HG03469 (cell line): ENCODE measurements at regions not wholly inside any gene's neighbourhood (a gene's known extent, or its start where the extent isn't known, plus 50 kb on each side); places are given as distances from the start of the nearest gene placed in this dataset.

Experiments used
- ATAC-seq: cut with Tn5 transposase; IDR thresholded peaks from one replicate; pipeline ENCODE4 v1.9.1; 2021; ENCODE audit warnings: mild to moderate bottlenecking, moderate library complexity, moderate number of reproducible peaks; ENCODE audit not compliant: unreplicated experiment

GRCh38 chr13:106701771-106702341 is 133.9 kb upstream of the ARGLU1 start:
- ATAC-seq = no peak

- no peak for ATAC-seq
These were observed 132.5 kb upstream of the ARGLU1 start for GRCh38 chr13:106700439-106700838.

- ATAC-seq = no peak
These were observed 132.1 kb upstream of the ARGLU1 start for GRCh38 chr13:106700007-106700406.

DNA sequence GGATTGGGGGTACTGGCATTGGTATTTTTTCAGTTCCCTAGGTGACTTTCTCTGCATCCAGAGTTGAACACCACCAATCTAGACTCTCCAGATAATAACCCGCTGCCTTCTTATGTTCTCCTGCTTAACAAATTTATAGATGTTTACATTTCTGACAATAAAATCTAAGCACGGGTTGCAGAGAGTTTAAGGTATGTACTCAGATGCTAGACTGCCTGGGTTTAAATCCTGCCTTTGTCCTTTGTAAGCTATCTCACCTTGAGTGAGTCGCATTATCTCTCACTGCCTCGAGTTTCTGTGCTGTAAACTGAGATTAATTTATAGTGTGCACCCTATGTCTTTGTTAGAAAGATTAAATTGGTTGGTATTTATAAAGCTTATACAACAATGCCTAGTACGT is 131.4 kb upstream of the ARGLU1 start:
- ATAC-seq = no peak

DNA sequence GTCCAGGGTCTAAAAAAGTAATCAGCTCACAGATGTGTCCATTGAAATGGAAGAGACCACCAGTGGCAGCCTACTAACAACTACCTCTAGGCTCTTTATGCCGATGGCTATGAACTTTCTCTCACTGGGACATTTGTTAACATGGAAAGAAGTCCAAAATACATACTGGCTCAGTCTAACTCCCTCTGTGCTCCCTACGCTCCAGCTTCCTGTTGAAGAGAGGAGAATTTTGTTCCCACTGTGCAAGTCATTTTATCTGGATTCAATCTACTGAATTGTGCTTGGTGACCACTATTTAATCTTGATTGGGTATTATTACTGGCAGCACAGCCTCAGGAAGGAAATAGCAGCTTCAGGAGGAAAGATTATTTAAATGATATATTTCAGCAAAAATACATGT is 128.8 kb upstream of the ARGLU1 start:
- no peak for ATAC-seq

- ATAC-seq = no peak
These were observed 128.2 kb upstream of the ARGLU1 start for GRCh38 chr13:106696140-106696539.

DNA sequence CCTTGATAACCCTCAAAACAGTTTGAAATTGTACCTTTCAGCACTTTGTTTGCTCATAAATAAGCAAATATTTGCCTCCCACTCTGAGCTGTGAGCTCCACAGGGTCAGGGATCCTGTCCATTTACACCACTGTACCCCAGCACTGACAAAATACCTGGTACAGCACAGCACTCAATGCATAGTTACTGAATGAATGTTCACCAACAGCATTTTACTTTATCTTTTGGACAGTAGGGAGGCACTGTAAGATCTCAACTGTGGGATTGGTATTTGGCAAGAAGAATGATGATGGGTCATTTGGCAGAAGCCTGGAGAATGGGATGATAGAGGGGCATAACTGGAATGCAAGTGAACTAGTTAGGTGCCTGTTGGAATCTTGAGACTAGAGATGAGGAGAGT is 127.2 kb upstream of the ARGLU1 start:
- ATAC-seq = no peak

- ATAC-seq = no peak
These were observed 123.9 kb upstream of the ARGLU1 start for GRCh38 chr13:106691861-106692260.

DNA sequence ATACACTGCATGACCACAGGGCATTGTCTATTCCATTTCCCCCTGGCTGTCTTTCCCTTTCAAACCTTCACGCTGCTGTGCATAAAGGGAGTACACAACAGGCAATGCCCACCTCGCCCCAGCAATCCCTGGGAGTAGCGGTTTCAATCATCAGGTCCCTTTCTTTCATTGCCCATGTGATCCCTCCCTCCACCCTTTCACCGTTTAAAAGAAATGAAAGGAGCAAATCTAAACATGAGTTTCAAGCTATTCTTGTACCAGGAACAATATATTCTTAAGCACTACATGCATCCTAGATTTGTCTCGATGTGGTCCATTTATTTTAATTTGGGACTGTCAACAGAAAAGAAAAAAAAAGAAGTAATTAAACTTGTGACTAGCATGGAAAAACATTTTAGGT is 123.4 kb upstream of the ARGLU1 start:
- no peak for ATAC-seq

GRCh38 chr13:106690779-106691178 is 122.8 kb upstream of the ARGLU1 start:
- no peak for ATAC-seq

DNA sequence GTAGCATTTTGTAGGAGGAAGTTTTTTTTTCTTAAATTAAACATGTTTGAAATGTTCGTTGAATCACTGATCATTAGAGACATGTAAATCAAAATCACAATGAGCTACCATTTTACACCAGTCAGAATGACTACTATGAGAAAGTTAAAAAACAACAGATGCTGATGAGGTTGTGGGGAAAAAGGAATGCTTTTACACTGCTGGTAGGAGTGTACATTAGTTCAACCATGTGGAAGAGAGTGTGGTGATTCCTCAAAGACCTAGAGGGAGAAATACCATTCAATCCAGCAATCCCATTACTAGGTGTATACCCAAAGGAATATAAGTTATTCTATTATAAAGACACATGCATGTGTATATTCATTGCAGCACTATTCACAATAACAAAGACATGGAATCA is 122.0 kb upstream of the ARGLU1 start:
- ATAC-seq = no peak

GRCh38 chr13:106688940-106689339 is 121.0 kb upstream of the ARGLU1 start:
- ATAC-seq = no peak

DNA sequence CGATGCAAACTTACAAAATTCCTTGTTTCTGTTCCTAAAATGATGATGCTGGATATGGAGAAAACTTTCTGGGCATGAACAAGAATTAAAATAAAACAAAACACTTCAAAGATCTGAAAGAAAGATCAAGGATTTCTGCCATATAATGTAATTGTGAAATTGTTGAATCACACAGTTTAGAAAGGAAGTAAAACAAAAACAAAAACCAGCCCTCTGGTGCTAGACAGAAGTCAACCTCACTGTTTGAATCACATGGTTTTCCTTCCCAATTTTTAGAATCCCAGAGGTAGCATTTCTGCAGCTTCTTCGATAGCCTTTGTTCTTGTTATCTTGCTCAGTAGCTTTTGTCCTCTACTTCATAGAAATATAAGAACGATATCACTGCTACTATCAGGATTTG is 118.2 kb upstream of the ARGLU1 start:
- ATAC-seq = no peak

GRCh38 chr13:106685143-106685542 is 117.2 kb upstream of the ARGLU1 start:
- no peak for ATAC-seq

DNA sequence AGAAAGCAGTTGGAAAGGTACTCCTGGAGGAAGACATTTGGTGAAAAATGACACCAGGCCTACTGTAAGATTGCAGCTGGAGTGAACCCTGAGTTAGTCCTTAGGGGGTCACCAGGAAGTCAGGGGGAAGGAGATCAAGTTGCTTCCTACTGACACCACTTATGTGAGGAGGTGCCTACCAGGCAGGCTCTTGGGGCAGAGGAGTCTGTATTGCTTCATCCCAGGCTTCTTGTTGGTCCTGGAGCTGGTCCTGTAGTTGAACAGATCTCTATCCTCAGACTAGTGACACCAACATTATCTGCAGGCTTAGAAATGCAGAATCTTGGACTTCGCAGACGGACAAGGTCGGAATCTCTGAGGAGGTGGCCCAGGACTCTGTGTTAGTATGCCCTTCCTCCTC is 116.0 kb upstream of the ARGLU1 start:
- ATAC-seq = no peak

DNA sequence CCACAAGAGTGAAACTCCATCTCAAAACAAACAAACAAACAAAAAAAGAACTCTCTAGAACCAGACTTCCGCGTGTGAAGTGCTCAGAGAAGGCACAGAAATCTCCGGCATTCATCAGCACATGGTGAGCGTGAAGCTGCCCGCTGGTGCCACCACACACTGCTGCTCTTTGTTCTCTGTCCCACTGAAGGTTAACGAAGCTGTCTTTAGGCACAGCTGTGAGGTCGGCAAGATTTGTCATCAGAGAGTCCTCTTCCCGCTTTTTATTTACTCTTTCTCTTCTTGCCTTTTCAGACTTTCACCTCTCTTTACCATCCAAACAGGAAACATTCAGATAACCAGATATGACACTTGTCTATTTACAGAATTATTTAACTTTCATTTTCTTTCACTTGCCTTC is 115.2 kb upstream of the ARGLU1 start:
- ATAC-seq = no peak

GRCh38 chr13:106681997-106682396 is 114.1 kb upstream of the ARGLU1 start:
- no peak for ATAC-seq

- ATAC-seq = no peak
These were observed 113.6 kb upstream of the ARGLU1 start for GRCh38 chr13:106681536-106681935.

DNA sequence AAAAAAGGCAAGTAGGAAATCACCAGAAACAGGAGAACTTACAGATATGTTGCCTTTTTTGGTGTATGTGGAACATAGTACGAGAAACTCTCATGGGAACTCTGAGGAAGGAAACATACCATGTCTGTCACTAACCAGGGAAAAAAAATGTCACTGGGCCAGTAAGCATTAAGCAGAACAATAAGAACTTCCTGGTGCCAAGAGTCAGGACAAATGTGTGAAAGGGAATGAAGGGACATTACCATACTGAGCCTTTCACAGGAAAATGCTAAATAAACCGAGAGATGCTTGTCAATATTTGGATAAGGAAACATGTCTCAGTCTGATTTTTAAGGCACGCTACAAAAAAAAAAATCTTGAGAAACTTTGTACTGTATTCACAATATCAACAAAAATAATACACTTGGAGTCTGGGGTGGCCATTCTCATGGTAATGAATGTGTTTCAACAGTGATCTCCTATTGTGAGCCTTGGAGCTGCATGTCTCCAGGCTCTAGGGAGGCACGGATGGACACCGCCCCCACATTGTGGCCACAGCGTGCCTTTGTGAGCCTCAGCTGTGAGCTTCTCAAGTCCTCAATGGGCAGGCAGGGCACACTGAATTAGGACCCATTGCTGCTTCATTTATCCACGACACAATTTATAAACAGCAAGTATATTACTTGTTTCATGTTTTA is 113.0 kb upstream of the ARGLU1 start:
- no peak for ATAC-seq

GRCh38 chr13:106678646-106679418 is 110.9 kb upstream of the ARGLU1 start:
- ATAC-seq = no peak

GRCh38 chr13:106675311-106675710 is 107.4 kb upstream of the ARGLU1 start:
- no peak for ATAC-seq
